ENCODE measurements at regions not wholly inside any gene's neighbourhood (a gene's known extent, or its start where the extent isn't known, plus 50 kb on each side); places are given as distances from the start of the nearest gene placed in this dataset.

- no peaks in the 10 kb centered on the region for H3K9me2 ChIP-seq (replicated peaks; ENCODE audit: insufficient read depth)
- no peaks in the 10 kb centered on the region for H4K20me1 ChIP-seq (ENCODE audit: insufficient read depth, poor library complexity, severe bottlenecking)
- H2AFZ ChIP-seq, result no peak overlapping the region
- H3K4me3 ChIP-seq, result no peak overlapping the region
- no peaks in the 10 kb centered on the region for H3K4me1 ChIP-seq (ENCODE audit: insufficient read depth)
- no peaks in the 10 kb centered on the region for H3K36me3 ChIP-seq (replicated peaks; ENCODE audit: insufficient read depth, low read depth)
- WGBS (ENCODE audit: low lambda C conversion rate, missing lambda C conversion rate), result 85% methylated on average over 5 of the region's 5 CpGs
- no peak for TF ChIP-seq EZH2phosphoT487 (IDR thresholded peaks at IDR 0.05; ENCODE audit: low read depth, severe bottlenecking, unreplicated experiment)
- TF ChIP-seq CTCF (IDR thresholded peaks at IDR 0.05; ENCODE audit: poor library complexity), result no peak
- TF ChIP-seq EZH2 (IDR thresholded peaks at IDR 0.05; ENCODE audit: borderline replicate concordance), result no peak
- no peaks in the 10 kb centered on the region for H3K27me3 ChIP-seq
- no peak overlapping the region for H3K4me2 ChIP-seq
- no peaks in the 10 kb centered on the region for H3K79me2 ChIP-seq
- H3K9me3 ChIP-seq (ENCODE audit: low read depth), result no peaks in the 10 kb centered on the region
- no peak for DNase-seq (ENCODE audit: low spot score)
- no peak overlapping the region for H3K27ac ChIP-seq
Observed at GRCh38 chr10:32199714-32200394, 143.6 kb upstream of the KIF5B start.

- H3K4me2 ChIP-seq, result no peak overlapping the region
- H3K36me3 ChIP-seq (replicated peaks; ENCODE audit: insufficient read depth, low read depth), result no peaks in the 10 kb centered on the region
- DNase-seq (ENCODE audit: low spot score), result peak; percentile 8
- no peak overlapping the region for H2AFZ ChIP-seq
- no peaks in the 10 kb centered on the region for H3K79me2 ChIP-seq
- TF ChIP-seq EZH2 (IDR thresholded peaks at IDR 0.05; ENCODE audit: borderline replicate concordance) (no peak), CTCF (IDR thresholded peaks at IDR 0.05; ENCODE audit: poor library complexity) (no peak), EZH2phosphoT487 (IDR thresholded peaks at IDR 0.05; ENCODE audit: low read depth, severe bottlenecking, unreplicated experiment) (no peak)
- no peaks in the 10 kb centered on the region for H3K9me3 ChIP-seq (ENCODE audit: low read depth)
- H3K4me1 ChIP-seq (ENCODE audit: insufficient read depth), result no peaks in the 10 kb centered on the region
- no peaks in the 10 kb centered on the region for H4K20me1 ChIP-seq (ENCODE audit: insufficient read depth, poor library complexity, severe bottlenecking)
- no peaks in the 10 kb centered on the region for H3K9me2 ChIP-seq (replicated peaks; ENCODE audit: insufficient read depth)
- H3K27ac ChIP-seq, result no peak overlapping the region
- 17% methylated on average over 5 of the region's 5 CpGs for WGBS (ENCODE audit: low lambda C conversion rate, missing lambda C conversion rate)
- H3K4me3 ChIP-seq, result no peak overlapping the region
- no peaks in the 10 kb centered on the region for H3K27me3 ChIP-seq
Observed at GRCh38 chr10:32197423-32197822, 141.2 kb upstream of the KIF5B start.

- H3K9me3 ChIP-seq (ENCODE audit: low read depth), result no peaks in the 10 kb centered on the region
- no peaks in the 10 kb centered on the region for H3K9me2 ChIP-seq (replicated peaks; ENCODE audit: insufficient read depth)
- no peak overlapping the region for H3K27ac ChIP-seq
- TF ChIP-seq EZH2 (IDR thresholded peaks at IDR 0.05; ENCODE audit: borderline replicate concordance), result no peak
- no peak for TF ChIP-seq EZH2phosphoT487 (IDR thresholded peaks at IDR 0.05; ENCODE audit: low read depth, severe bottlenecking, unreplicated experiment)
- peak; percentile 79 for TF ChIP-seq CTCF (IDR thresholded peaks at IDR 0.05; ENCODE audit: poor library complexity)
- no peak overlapping the region for H2AFZ ChIP-seq
- no peaks in the 10 kb centered on the region for H3K4me1 ChIP-seq (ENCODE audit: insufficient read depth)
- no peaks in the 10 kb centered on the region for H3K79me2 ChIP-seq
- H3K27me3 ChIP-seq, result no peaks in the 10 kb centered on the region
- H3K36me3 ChIP-seq (replicated peaks; ENCODE audit: insufficient read depth, low read depth), result no peaks in the 10 kb centered on the region
- no peak overlapping the region for H3K4me3 ChIP-seq
- peak; percentile 38 for DNase-seq (ENCODE audit: low spot score)
- no peaks in the 10 kb centered on the region for H4K20me1 ChIP-seq (ENCODE audit: insufficient read depth, poor library complexity, severe bottlenecking)
- no peak overlapping the region for H3K4me2 ChIP-seq
Observed at GRCh38 chr10:32190890-32191491, 134.8 kb upstream of the KIF5B start.
